SH-SY5Y (cell line): ENCODE measurements at regions not wholly inside any gene's neighbourhood (a gene's known extent, or its start where the extent isn't known, plus 50 kb on each side); places are given as distances from the start of the nearest gene placed in this dataset.

Experiments used
- GATA2 ChIP-seq: IDR thresholded peaks from 2 replicates; pipeline ENCODE4 v1.6.1; 2011; ENCODE audit warnings: mild to moderate bottlenecking, low read depth, low read length
- GATA3 ChIP-seq: IDR thresholded peaks from 2 replicates; pipeline ENCODE4 v1.6.1; 2011; ENCODE audit warnings: low read depth, mild to moderate bottlenecking, low read length, moderate library complexity

DNA sequence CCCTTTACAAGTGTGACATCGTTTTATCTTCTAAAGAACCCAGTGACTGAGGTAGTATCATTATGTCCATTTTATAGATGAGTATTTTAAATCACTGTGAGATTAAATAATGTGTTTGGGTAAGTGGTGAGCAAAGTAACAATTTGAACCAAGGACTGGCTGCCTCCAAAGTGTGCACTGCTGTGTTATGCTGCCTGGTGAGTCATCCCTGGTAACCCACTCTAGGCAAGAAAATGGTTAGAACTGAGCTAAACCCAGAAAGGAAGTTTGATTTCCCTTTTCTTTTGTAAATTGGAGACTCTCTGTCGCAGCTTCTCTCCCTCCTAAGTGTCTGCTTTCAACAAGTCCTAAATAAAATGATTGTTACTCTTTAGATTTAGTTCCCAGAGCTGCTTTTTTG, 342.8 kb upstream of the KAZN start:
- TF ChIP-seq GATA2 = no peak
- TF ChIP-seq GATA3 = no peak
